Testis (tissue), 2 donors: ENCODE measurements at regions not wholly inside any gene's neighbourhood (a gene's known extent, or its start where the extent isn't known, plus 50 kb on each side); places are given as distances from the start of the nearest gene placed in this dataset.

Source experiments
- DNase-seq: peaks from one replicate; pipeline ENCODE4 v3.0.0-alpha.2; 2019
- H3K27ac ChIP-seq, 2 donors: fragments of 200-600 bp; sonication (generic); one replicate each; pipeline ENCODE4 v1.5.1; 2019
- H3K27me3 ChIP-seq: fragments of 200-600 bp; sonication (generic); one replicate; pipeline ENCODE4 v1.5.1; 2019
- H3K36me3 ChIP-seq: fragments of 200-600 bp; sonication (generic); one replicate; pipeline ENCODE4 v1.5.1; 2017; ENCODE audit warnings: low read depth; ENCODE audit errors: missing control alignments
- H3K4me1 ChIP-seq: fragments of 200-600 bp; sonication (generic); one replicate; pipeline ENCODE4 v1.5.1; 2019
- H3K4me3 ChIP-seq, 2 donors: fragments of 200-600 bp; sonication (generic); one replicate each; pipeline ENCODE4 v1.5.1; 2017 to 2019
- H3K9me3 ChIP-seq: fragments of 200-600 bp; sonication (generic); one replicate; pipeline ENCODE4 v1.5.1; 2017
- CTCF ChIP-seq, 3 experiments: fragments of 450-650 bp in 2 of 3; fragments of 200-600 bp in 1 of 3; sonication (generic) in 1 of 3; IDR thresholded peaks; one replicate each; pipeline ENCODE4 v1.5.1; 2016 to 2019; ENCODE audit warnings: antibody characterized with exemption in 3 of 3, mild to moderate bottlenecking in 2 of 3, moderate library complexity in 1 of 3
- POLR2A ChIP-seq: fragments of 450-650 bp; IDR thresholded peaks from one replicate; pipeline ENCODE4 v1.6.1; 2017; ENCODE audit warnings: antibody characterized with exemption, mild to moderate bottlenecking, moderate library complexity
- WGBS, 2 donors: methylation state at CpG; one replicate each; pipeline ENCODE4 v1.1.5; 2018; 5-methylcytosine and 5-hydroxymethylcytosine counted together
- intact Hi-C: fragments of 100-400 bp; cut with DNase I; formaldehyde crosslinking; loops from one replicate; pipeline ENCODE4 v1.15.1; 2023; ENCODE audit warnings: low total_unique reads

GRCh38 chr22:22816171-22816514, 71.5 kb upstream of the IGLL5 start:
- Histone ChIP-seq H3K9me3 (no peaks in the 10 kb centered on the region), H3K36me3 (no peaks in the 10 kb centered on the region), H3K4me1 (no peaks in the 10 kb centered on the region), H3K27me3 (no peaks in the 10 kb centered on the region), H3K4me3 (no peak overlapping the region), H3K27ac (no peak overlapping the region)
- WGBS, 2 donors, result 92 to 97% methylated on average over 6 of the region's 6 CpGs
- TF ChIP-seq POLR2A (no peak), CTCF (IDR thresholded peaks at IDR 0.05) (no peak)
- intact Hi-C loops, result no loop called here
- DNase-seq, result no peak

- no peak for TF ChIP-seq POLR2A
- DNase-seq, result no peak
- no peaks in the 10 kb centered on the region for H3K9me3 ChIP-seq
- no peak overlapping the region for H3K27ac ChIP-seq
- H3K4me1 ChIP-seq, result no peaks in the 10 kb centered on the region
- H3K27me3 ChIP-seq, result no peaks in the 10 kb centered on the region
- no peak overlapping the region for H3K4me3 ChIP-seq
- 73 to 78% methylated on average over 8 of the region's 8 CpGs for WGBS, 2 donors
- no peaks in the 10 kb centered on the region for H3K36me3 ChIP-seq
- intact Hi-C loops, result no loop called here
Observed at GRCh38 chr22:22816766-22817410, 70.7 kb upstream of the IGLL5 start.

GRCh38 chr22:22817468-22818201, 70.0 kb upstream of the IGLL5 start:
- 54 to 69% methylated on average over 4 to 5 of the region's 5 CpGs for WGBS, 2 donors
- no peak for TF ChIP-seq CTCF (IDR thresholded peaks at IDR 0.05)
- no peak for TF ChIP-seq POLR2A
- DNase-seq, result no peak
- intact Hi-C loops, result no loop called here
- Histone ChIP-seq H3K9me3 (no peaks in the 10 kb centered on the region), H3K4me3 (no peak overlapping the region), H3K27ac (no peak overlapping the region), H3K4me1 (no peaks in the 10 kb centered on the region), H3K36me3 (no peaks in the 10 kb centered on the region), H3K27me3 (no peaks in the 10 kb centered on the region)

GRCh38 chr22:22818202-22818538, 69.4 kb upstream of the IGLL5 start:
- no peak overlapping the region for H3K4me3 ChIP-seq
- WGBS, 2 donors, result 72 to 81% methylated on average over 3 of the region's 3 CpGs
- intact Hi-C loops, result no loop called here
- H3K4me1 ChIP-seq, result no peaks in the 10 kb centered on the region
- no peaks in the 10 kb centered on the region for H3K9me3 ChIP-seq
- no peak for TF ChIP-seq CTCF (IDR thresholded peaks at IDR 0.05)
- no peaks in the 10 kb centered on the region for H3K36me3 ChIP-seq
- DNase-seq, result no peak
- no peak overlapping the region for H3K27ac ChIP-seq
- no peaks in the 10 kb centered on the region for H3K27me3 ChIP-seq

GRCh38 chr22:22818861-22819855, 68.5 kb upstream of the IGLL5 start:
- no peaks in the 10 kb centered on the region for H3K4me1 ChIP-seq
- H3K27me3 ChIP-seq, result no peaks in the 10 kb centered on the region
- WGBS, 2 donors, result 76 to 88% methylated on average over 8 to 12 of the region's 12 CpGs
- intact Hi-C loops, result no loop called here
- no peak for DNase-seq
- no peaks in the 10 kb centered on the region for H3K36me3 ChIP-seq
- TF ChIP-seq POLR2A, result no peak
- TF ChIP-seq CTCF (IDR thresholded peaks at IDR 0.05), result no peak
- no peak overlapping the region for H3K27ac ChIP-seq
- H3K4me3 ChIP-seq, result no peak overlapping the region
- H3K9me3 ChIP-seq, result no peaks in the 10 kb centered on the region
